NT2/D1 (cell line): ENCODE measurements at regions not wholly inside any gene's neighbourhood (a gene's known extent, or its start where the extent isn't known, plus 50 kb on each side); places are given as distances from the start of the nearest gene placed in this dataset.

Experiments
- DNase-seq: peaks from one replicate; pipeline ENCODE4 v3.0.0-alpha.2; 2011; ENCODE audit warnings: low read depth, low spot score
- H3K27me3 ChIP-seq: 2 replicates; pipeline ENCODE4 v1.6.0; 2011; ENCODE audit warnings: mild to moderate bottlenecking; ENCODE audit not compliant: insufficient read length, insufficient read depth
- H3K36me3 ChIP-seq: 2 replicates; pipeline ENCODE4 v1.6.1; 2011; ENCODE audit warnings: mild to moderate bottlenecking, low read length, mixed read lengths; ENCODE audit not compliant: insufficient read depth, insufficient read length
- H3K4me1 ChIP-seq: 2 replicates; pipeline ENCODE4 v1.5.1; 2011; ENCODE audit not compliant: insufficient read depth, insufficient read length
- H3K4me3 ChIP-seq: 2 replicates; pipeline ENCODE4 v1.5.1; 2011; ENCODE audit warnings: low read depth; ENCODE audit not compliant: insufficient read length
- H3K9ac ChIP-seq: 2 replicates; pipeline ENCODE4 v1.6.0; 2011; ENCODE audit warnings: low read depth; ENCODE audit not compliant: insufficient read length
- H3K9me3 ChIP-seq: 2 replicates; pipeline ENCODE4 v1.5.1; 2011; ENCODE audit warnings: mild to moderate bottlenecking, low read length; ENCODE audit not compliant: insufficient read depth
- SUZ12 ChIP-seq: IDR thresholded peaks from 2 replicates; pipeline ENCODE4 v1.6.1; 2011; ENCODE audit not compliant: insufficient read length, insufficient read depth; ENCODE audit errors: extremely low read depth
- YY1 ChIP-seq: IDR thresholded peaks from 2 replicates; pipeline ENCODE4 v1.6.1; 2011; ENCODE audit not compliant: insufficient read length, insufficient read depth
- ZNF274 ChIP-seq: IDR thresholded peaks from 2 replicates; pipeline ENCODE4 v1.6.1; 2011; ENCODE audit warnings: mild to moderate bottlenecking, low read depth, low read length

GRCh38 chr7:17121671-17122070 lies 176.8 kb upstream of the AHR start:
- Histone ChIP-seq H3K36me3 (no peaks in the 10 kb centered on the region), H3K9ac (no peak overlapping the region), H3K27me3 (no peaks in the 10 kb centered on the region), H3K9me3 (no peaks in the 10 kb centered on the region), H3K4me1 (no peaks in the 10 kb centered on the region), H3K4me3 (no peak overlapping the region)
- no peak for DNase-seq
- TF ChIP-seq SUZ12: no peak
- no peak for TF ChIP-seq YY1
- TF ChIP-seq ZNF274: no peak

- no peak overlapping the region for H3K4me3 ChIP-seq
- H3K4me1 ChIP-seq: no peaks in the 10 kb centered on the region
- no peak for DNase-seq
Measured at GRCh38 chr7:17123020-17123419, 175.4 kb upstream of the AHR start.

GRCh38 chr7:17126413-17127268 lies 171.8 kb upstream of the AHR start:
- Histone ChIP-seq H3K4me3 (no peak overlapping the region), H3K9me3 (no peaks in the 10 kb centered on the region), H3K36me3 (no peaks in the 10 kb centered on the region), H3K4me1 (no peaks in the 10 kb centered on the region), H3K9ac (no peak overlapping the region), H3K27me3 (no peaks in the 10 kb centered on the region)
- TF ChIP-seq SUZ12 (no peak), YY1 (no peak), ZNF274 (no peak)
- DNase-seq: no peak

More at GRCh38 chr7:17123020-17123419, 175.4 kb upstream of the AHR start:
- Histone ChIP-seq H3K9ac (no peak overlapping the region), H3K27me3 (no peaks in the 10 kb centered on the region), H3K36me3 (no peaks in the 10 kb centered on the region), H3K9me3 (no peaks in the 10 kb centered on the region)
- TF ChIP-seq SUZ12: no peak

GRCh38 chr7:17129218-17129617 lies 169.2 kb upstream of the AHR start:
- Histone ChIP-seq H3K36me3 (no peaks in the 10 kb centered on the region), H3K9me3 (no peaks in the 10 kb centered on the region), H3K9ac (no peak overlapping the region), H3K4me1 (no peaks in the 10 kb centered on the region), H3K27me3 (no peaks in the 10 kb centered on the region), H3K4me3 (no peak overlapping the region)
- no peak for TF ChIP-seq SUZ12
- TF ChIP-seq YY1: no peak
- TF ChIP-seq ZNF274: no peak
- no peak for DNase-seq

- no peak overlapping the region for H3K9ac ChIP-seq
- no peaks in the 10 kb centered on the region for H3K27me3 ChIP-seq
- H3K9me3 ChIP-seq: no peaks in the 10 kb centered on the region
- H3K36me3 ChIP-seq: no peaks in the 10 kb centered on the region
- no peak overlapping the region for H3K4me3 ChIP-seq
- no peak for TF ChIP-seq ZNF274
- H3K4me1 ChIP-seq: no peaks in the 10 kb centered on the region
- DNase-seq: peak; percentile 3
Measured at GRCh38 chr7:17130281-17131059, 168.0 kb upstream of the AHR start.

- Histone ChIP-seq H3K27me3 (no peaks in the 10 kb centered on the region), H3K4me1 (no peaks in the 10 kb centered on the region), H3K4me3 (no peak overlapping the region), H3K36me3 (no peaks in the 10 kb centered on the region), H3K9me3 (no peaks in the 10 kb centered on the region), H3K9ac (no peak overlapping the region)
- no peak for TF ChIP-seq YY1
- DNase-seq: no peak
Measured at GRCh38 chr7:17131060-17131345, 167.4 kb upstream of the AHR start.

GRCh38 chr7:17131983-17132655 lies 166.3 kb upstream of the AHR start:
- Histone ChIP-seq H3K9ac (no peak overlapping the region), H3K9me3 (no peaks in the 10 kb centered on the region)

More at GRCh38 chr7:17131983-17132655, 166.3 kb upstream of the AHR start:
- TF ChIP-seq YY1 (no peak), ZNF274 (no peak), SUZ12 (no peak)
- Histone ChIP-seq H3K36me3 (no peaks in the 10 kb centered on the region), H3K4me3 (no peak overlapping the region), H3K27me3 (no peaks in the 10 kb centered on the region), H3K4me1 (no peaks in the 10 kb centered on the region)
- no peak for DNase-seq
